Mammary epithelial cell (primary cell): ENCODE measurements at regions not wholly inside any gene's neighbourhood (a gene's known extent, or its start where the extent isn't known, plus 50 kb on each side); places are given as distances from the start of the nearest gene placed in this dataset.

Experiments
- EZH2 ChIP-seq: IDR thresholded peaks from 2 replicates; pipeline ENCODE4 v1.6.1; 2012; ENCODE audit warnings: low read length, inconsistent platforms, borderline replicate concordance
- TF ChIP-seq, protein P1 (sequence below), 2 donors: IDR thresholded peaks in 1 of 2; conservative IDR thresholded peaks in 1 of 2; 2 replicates each; pipeline ENCODE4 v1.5.1; 2011 to 2012; ENCODE audit warnings: inconsistent platforms in 2 of 2, low read length in 2 of 2, mild to moderate bottlenecking in 2 of 2, control low read depth in 1 of 2, low read depth in 1 of 2; ENCODE audit not compliant: insufficient read depth in 1 of 2; ENCODE audit errors: extremely low read depth in 1 of 2

DNA sequence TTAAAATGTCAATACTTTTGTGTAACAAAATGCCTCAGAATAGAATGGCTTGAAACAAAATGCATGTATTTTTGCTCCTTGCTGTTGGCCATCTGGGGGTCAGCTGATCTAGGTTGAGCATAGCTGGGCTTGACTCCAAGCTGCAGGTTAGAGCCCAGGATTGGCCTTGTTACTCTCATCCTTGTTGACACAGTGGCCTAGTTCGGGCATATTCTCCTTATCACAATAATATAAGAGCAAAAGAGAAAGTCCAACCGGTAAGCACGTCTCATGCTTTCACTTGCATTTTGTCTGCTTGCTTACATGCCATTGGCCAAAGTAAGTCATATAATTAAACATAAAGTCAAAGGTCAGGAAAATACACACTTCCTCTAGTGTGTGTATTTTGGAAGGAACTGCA, 456.2 kb downstream of the KCNT2 start:
- TF ChIP-seq, protein P1, sequence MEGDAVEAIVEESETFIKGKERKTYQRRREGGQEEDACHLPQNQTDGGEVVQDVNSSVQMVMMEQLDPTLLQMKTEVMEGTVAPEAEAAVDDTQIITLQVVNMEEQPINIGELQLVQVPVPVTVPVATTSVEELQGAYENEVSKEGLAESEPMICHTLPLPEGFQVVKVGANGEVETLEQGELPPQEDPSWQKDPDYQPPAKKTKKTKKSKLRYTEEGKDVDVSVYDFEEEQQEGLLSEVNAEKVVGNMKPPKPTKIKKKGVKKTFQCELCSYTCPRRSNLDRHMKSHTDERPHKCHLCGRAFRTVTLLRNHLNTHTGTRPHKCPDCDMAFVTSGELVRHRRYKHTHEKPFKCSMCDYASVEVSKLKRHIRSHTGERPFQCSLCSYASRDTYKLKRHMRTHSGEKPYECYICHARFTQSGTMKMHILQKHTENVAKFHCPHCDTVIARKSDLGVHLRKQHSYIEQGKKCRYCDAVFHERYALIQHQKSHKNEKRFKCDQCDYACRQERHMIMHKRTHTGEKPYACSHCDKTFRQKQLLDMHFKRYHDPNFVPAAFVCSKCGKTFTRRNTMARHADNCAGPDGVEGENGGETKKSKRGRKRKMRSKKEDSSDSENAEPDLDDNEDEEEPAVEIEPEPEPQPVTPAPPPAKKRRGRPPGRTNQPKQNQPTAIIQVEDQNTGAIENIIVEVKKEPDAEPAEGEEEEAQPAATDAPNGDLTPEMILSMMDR (conservative IDR thresholded peaks at IDR 0.05 in 1 of 2, IDR thresholded peaks at IDR 0.05 in 1 of 2; ENCODE audit: extremely low read depth in 1 of 2, insufficient read depth in 1 of 2, low read depth in 1 of 2, low read length in 2 of 2) = no peak
- no peak for TF ChIP-seq EZH2
